ENCODE measurements at regions not wholly inside any gene's neighbourhood (a gene's known extent, or its start where the extent isn't known, plus 50 kb on each side); places are given as distances from the start of the nearest gene placed in this dataset.

GRCh38 chr3:99319961-99320360, 318.4 kb upstream of the COL8A1 start:
- ATAC-seq, result peak; percentile 84
- TF ChIP-seq ISL1 (CRISPR knock-in tag; IDR thresholded peaks at IDR 0.05), result no peak
- TF ChIP-seq ZNF565 (CRISPR knock-in tag; conservative IDR thresholded peaks at IDR 0.05; ENCODE audit: low read depth), result no peak
- TF ChIP-seq ZC3H10 (CRISPR knock-in tag; IDR thresholded peaks at IDR 0.05), result peak; percentile 62; the same call in 1 of the 2 replicates
- TF ChIP-seq CREB5 (CRISPR knock-in tag; IDR thresholded peaks at IDR 0.05; ENCODE audit: low read depth), result no peak
- TF ChIP-seq PPARA (CRISPR knock-in tag; IDR thresholded peaks at IDR 0.05; ENCODE audit: borderline replicate concordance), result no peak
- TF ChIP-seq GLIS3 (CRISPR knock-in tag; IDR thresholded peaks at IDR 0.05), result no peak
- TF ChIP-seq CSRNP3 (CRISPR knock-in tag; IDR thresholded peaks at IDR 0.05), result no peak

GRCh38 chr3:99319450-99319849, 318.9 kb upstream of the COL8A1 start:
- no peak for TF ChIP-seq ESRRG (CRISPR knock-in tag; IDR thresholded peaks at IDR 0.05)
- TF ChIP-seq ZFP30 (CRISPR knock-in tag; IDR thresholded peaks at IDR 0.05), result no peak
- TF ChIP-seq ZNF565 (CRISPR knock-in tag; conservative IDR thresholded peaks at IDR 0.05; ENCODE audit: low read depth), result no peak
- TF ChIP-seq PATZ1 (CRISPR knock-in tag; IDR thresholded peaks at IDR 0.05; ENCODE audit: borderline replicate concordance), result no peak
- no peak for TF ChIP-seq BACH2 (CRISPR knock-in tag; IDR thresholded peaks at IDR 0.05; ENCODE audit: borderline replicate concordance)
- TF ChIP-seq ZNF70 (CRISPR knock-in tag; IDR thresholded peaks at IDR 0.05), result no peak
- TF ChIP-seq CREB5 (CRISPR knock-in tag; IDR thresholded peaks at IDR 0.05; ENCODE audit: low read depth), result no peak
- TF ChIP-seq TCF4 (CRISPR knock-in tag; IDR thresholded peaks at IDR 0.05; ENCODE audit: borderline replicate concordance), result no peak
- TF ChIP-seq GLIS3 (CRISPR knock-in tag; IDR thresholded peaks at IDR 0.05), result no peak
- TF ChIP-seq TOX (CRISPR knock-in tag; IDR thresholded peaks at IDR 0.05; ENCODE audit: borderline replicate concordance), result no peak
- TF ChIP-seq ZFP3 (CRISPR knock-in tag; IDR thresholded peaks at IDR 0.05), result no peak
- no peak for TF ChIP-seq SNAI2 (CRISPR knock-in tag; IDR thresholded peaks at IDR 0.05)
- no peak for TF ChIP-seq POU6F1 (CRISPR knock-in tag; IDR thresholded peaks at IDR 0.05; ENCODE audit: borderline replicate concordance, low read depth)
- TF ChIP-seq ZC3H10 (CRISPR knock-in tag; IDR thresholded peaks at IDR 0.05), result no peak
- TF ChIP-seq OSR1 (CRISPR knock-in tag; IDR thresholded peaks at IDR 0.05), result no peak
- no peak for TF ChIP-seq ZNF8 (CRISPR knock-in tag; IDR thresholded peaks at IDR 0.05)
- no peak for ATAC-seq

GRCh38 chr3:99317201-99317600, 321.2 kb upstream of the COL8A1 start:
- no peak for ATAC-seq
- no peak for TF ChIP-seq ZC3H10 (CRISPR knock-in tag; IDR thresholded peaks at IDR 0.05)
- no peak for TF ChIP-seq PATZ1 (CRISPR knock-in tag; IDR thresholded peaks at IDR 0.05; ENCODE audit: borderline replicate concordance)
- TF ChIP-seq ZNF70 (CRISPR knock-in tag; IDR thresholded peaks at IDR 0.05), result no peak
- no peak for TF ChIP-seq TOX (CRISPR knock-in tag; IDR thresholded peaks at IDR 0.05; ENCODE audit: borderline replicate concordance)
- TF ChIP-seq CSRNP3 (CRISPR knock-in tag; IDR thresholded peaks at IDR 0.05), result no peak
- no peak for TF ChIP-seq ISL1 (CRISPR knock-in tag; IDR thresholded peaks at IDR 0.05)
- TF ChIP-seq OSR1 (CRISPR knock-in tag; IDR thresholded peaks at IDR 0.05), result no peak
- no peak for TF ChIP-seq ZFP30 (CRISPR knock-in tag; IDR thresholded peaks at IDR 0.05)
- TF ChIP-seq ZNF565 (CRISPR knock-in tag; conservative IDR thresholded peaks at IDR 0.05; ENCODE audit: low read depth), result no peak
- no peak for TF ChIP-seq CREB5 (CRISPR knock-in tag; IDR thresholded peaks at IDR 0.05; ENCODE audit: low read depth)
- no peak for TF ChIP-seq RARB (CRISPR knock-in tag; IDR thresholded peaks at IDR 0.05)
- no peak for TF ChIP-seq ESRRG (CRISPR knock-in tag; IDR thresholded peaks at IDR 0.05)
- TF ChIP-seq ZNF8 (CRISPR knock-in tag; IDR thresholded peaks at IDR 0.05), result no peak
- TF ChIP-seq TSHZ2 (CRISPR knock-in tag; IDR thresholded peaks at IDR 0.05), result no peak

Data from SK-N-SH treated with all-trans-retinoic acid at 6 μM for 48 hours (cell line).